ENCODE measurements at regions not wholly inside any gene's neighbourhood (a gene's known extent, or its start where the extent isn't known, plus 50 kb on each side); places are given as distances from the start of the nearest gene placed in this dataset.

DNA sequence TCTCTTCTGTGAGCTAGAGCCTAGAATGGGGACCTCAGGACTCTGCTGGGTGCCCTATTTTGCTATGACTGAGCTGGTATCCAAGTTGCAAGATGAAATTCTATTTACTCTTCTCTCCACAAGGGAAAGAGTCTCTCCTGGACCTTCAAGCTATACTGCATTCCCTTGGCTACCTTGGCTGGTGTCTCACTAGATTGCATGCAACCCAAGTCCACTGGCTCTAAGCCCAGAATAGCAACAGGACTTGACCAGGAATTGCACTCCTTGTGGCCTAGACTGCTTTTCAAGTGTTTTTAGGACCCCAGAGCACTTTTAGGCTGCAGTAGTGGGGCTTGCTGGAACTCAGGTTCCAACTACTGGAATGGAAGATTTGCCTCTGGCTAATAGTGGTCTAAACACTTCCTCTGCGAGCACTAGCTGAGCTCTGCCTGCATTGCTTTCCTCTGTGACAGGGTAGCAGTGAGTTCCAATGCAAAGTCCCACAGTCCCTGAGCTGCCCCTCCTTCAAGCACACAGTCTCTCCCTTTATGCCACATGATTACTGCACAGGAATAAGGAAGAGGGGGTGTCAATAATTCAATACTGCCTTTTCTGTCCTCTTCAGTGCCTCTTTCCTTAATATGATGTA, 1009.1 kb upstream of the FLRT2 start:
- DNase-seq, result no peak

DNA sequence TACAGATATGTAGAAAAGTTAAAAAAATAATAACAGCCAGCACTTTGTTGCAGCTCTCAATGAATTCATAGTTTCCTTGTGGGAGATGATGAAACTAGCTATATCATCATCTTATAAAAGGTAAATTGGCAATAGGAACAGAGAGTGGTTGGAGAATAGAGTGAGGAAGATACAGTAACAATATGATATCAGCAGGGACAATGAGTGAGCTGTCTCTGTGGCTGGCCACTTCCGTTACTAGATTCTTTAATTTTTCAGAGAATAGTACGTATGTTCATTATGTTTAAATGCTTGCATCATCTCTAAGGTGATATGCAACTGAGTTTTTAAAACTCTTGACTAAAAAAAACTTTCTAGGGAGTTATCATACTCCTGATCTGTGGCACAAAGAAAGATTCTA, 1006.2 kb upstream of the FLRT2 start:
- no peak for DNase-seq

DNA sequence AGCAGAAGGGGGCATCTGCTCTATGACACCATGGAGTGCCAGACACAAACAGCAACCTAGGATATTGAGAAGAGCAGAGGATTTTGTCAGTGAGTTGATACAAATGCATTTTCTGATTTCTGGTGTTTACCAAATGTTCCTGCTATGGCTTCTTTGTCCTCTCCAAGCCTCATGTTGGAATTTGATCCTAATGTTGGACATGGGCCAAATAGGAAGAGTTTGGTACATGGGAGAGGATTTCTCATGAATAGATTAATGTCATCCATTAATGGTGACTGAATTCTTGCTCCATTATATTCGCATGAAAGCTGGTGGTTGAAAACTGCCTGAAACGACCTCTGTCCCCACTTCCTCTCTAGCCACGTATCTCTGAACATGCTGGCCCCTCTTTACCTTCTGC, 1002.2 kb upstream of the FLRT2 start:
- DNase-seq, result no peak

DNA sequence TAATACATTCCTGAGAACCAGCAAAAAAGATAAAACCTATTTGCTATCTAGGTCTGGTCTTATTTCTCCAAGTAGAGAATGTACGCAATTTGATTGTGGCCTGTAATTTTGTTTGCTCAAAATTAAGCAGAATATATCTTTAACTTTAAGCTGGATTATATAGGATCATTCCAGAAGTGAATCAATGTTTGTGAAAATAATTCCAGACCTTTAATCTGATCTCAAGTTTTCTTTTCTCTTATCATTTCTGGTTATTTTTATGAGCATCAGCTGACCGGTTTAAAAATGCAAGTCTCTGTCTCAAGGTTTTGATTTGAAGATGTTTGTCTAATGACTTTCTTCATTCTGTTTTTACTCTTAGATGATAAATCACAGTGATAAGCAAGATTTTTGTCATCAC, 997.9 kb upstream of the FLRT2 start:
- DNase-seq, result no peak

DNA sequence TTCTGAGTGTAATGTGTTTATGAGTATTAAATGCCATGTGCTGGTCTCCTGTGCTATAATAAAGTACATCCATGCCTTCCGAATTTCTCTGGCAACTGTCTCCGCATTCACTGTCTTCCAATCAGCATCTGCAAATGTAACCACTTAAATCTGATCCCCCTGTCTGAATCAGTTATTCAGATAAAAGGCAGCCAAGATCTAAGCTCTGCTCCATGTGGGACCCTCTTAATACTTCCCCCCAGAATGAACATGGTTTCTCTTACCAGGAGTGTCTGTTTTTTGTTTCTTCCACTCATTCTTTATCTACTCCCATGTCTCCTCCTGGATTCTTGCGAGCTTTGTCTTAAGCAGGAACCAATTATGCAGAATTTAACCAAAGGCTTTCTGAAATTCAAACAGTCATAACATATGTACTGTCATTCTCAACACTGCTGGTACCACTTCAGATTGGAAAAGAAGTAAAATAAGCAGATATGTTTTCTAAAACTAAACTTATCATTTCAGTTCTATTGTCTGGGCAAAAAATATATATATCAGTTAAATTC, 996.7 kb upstream of the FLRT2 start:
- no peak for DNase-seq

DNA sequence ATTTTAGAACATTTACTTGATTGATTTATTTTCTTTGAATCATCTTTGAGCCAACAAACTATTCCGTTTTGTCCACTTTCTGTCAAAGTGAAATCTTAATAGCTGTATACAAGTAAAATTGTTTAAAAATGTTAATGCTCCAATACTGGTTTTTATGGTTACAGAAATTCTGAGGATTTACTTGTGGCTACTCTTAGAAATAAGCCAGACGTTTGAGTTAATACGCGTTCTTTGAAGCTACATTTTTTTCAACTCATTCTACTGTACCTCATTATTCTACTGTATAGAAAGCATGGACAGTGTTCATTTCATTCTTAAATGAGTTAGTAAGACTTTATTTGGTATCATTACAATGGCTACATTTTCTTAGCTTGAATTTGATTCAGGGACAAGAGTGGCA, 996.2 kb upstream of the FLRT2 start:
- no peak for DNase-seq

DNA sequence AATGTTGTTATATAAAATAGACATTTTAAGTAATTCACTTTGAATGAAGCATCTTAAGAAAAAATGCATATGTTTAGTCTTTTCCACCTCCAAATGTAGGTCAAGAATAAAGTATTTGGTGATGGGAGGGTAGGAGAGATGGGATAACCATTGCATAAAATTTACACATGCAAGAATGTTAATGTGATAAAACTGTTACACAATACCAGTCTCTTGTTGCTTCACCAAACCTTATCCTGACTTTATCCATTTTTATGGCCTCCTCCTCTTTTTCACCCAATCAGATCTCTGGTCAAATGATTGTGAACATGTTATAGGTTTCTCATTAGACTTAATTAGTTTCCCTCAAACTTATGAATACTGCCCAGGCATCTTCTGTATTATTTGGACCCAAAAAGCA, 994.5 kb upstream of the FLRT2 start:
- no peak for DNase-seq

DNA sequence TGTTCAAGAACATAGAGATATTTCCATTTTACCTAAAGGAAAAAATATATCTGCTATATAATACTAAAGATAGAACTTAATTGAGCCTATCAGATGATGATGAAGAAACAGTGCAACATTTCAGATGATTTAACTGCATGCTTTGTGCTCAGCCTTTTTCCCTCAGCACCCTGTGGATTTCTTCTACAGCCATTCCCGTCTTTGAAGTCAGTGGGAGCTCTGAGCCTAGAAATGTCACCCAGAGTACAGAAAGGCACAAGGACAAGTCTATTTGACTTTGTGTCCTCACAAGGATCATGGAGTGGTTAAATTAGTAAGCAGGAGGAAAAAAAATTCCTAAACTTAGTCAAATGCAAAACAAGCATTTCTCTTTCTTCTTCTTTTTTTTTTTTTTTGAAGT, 994.0 kb upstream of the FLRT2 start:
- no peak for DNase-seq

DNA sequence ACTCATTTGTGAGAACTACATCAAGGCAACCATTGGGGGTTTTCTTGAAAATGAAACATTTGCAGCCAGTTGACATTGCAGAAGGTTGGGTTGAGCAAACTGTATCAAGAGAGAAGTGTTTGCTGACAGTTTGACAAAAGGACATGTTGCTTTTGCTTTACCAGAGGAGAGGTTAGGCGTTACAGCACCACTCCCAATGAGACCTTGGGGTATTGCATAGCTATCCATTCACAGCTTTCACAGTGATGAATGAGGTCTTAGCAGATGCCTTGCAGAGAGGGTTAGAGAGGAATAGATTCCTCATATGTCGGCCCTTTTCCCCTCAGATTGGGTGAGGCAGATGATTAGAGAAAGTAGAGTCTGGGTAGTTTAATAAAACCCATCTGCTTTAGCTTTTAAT, 988.9 kb upstream of the FLRT2 start:
- no peak for DNase-seq

DNA sequence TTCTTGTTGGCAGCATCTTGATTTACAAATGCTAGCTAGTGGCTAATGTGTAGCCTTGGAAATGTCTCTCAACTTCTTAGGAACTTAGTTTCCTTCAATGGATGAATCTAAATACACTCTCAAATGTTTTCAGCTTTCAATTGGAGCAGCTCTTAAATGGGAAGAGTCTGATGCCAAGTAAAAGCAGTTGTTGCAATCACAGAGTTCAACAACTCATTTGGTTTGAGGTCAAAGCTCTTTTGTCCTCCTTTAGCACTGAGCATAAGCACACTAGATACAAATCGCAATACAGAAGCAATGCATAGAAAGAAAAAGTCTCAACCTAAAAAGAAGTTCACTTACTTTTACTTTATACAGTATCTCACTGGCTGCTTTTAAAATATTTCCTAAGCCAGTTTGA, 986.1 kb upstream of the FLRT2 start:
- no peak for DNase-seq

DNA sequence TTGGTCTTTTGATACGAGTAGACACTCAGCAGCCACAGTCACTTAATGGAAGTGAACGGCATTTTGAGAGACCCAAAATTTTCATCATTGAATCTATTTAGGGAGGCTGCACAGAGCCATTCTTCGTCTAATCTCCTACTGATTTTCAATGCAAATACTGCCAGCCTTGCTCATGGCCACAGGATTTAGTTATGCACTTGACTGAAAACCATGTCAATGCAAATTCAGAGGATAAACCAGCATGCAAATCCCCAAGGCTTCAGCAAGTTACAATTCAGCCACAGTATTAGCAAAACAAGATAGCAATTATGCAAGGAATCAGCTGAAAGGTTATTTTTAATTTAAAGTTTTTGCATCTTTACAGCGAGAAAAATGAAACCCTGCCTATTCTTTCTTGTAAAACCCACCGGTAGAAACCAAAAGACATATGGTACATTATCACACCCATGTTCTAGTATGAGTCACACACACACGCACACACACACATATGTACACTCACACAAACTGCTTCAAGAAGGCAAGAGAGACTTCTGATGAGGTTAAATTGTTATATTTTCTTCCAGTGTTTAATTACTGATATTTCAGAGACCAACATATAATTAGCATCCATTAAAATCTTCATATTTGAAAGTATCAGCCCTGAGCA, 985.3 kb upstream of the FLRT2 start:
- DNase-seq, result no peak

DNA sequence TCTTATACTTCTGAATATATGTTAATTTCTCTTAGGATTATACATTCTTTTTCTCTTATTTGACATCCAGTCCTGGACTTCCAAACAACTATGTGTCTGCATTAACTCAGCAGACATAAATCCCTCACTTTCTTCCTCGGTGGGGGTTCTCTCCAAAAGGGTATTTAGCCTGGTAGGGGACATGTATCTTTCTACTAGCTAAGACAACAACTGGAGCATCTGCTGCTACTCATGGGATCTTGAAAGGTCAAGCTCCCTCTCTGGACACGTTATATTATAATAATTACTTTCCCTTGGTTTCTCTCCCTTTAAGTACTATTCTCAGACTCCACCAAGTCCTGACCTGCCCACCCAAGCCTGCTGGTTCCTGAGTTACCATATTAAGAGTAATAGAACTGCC, 983.7 kb upstream of the FLRT2 start:
- no peak for DNase-seq

DNA sequence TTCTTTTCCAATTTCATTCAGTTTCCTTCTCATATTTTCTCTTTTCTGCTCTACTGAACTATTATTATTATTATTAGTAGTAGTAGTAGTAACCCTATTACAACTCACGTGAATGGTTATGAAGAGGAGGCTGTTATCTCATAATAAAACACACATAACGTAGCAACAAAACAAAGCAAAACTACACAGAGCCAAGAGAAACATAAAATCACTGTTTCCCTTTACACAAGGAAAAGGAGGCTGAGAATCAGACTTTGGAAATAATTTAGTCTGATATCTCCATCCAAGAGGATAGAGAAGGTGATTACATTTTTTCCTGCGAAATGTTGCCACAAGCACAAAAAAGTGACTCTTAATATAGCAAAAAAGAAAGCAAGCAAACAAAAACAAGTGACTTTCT, 975.8 kb upstream of the FLRT2 start:
- DNase-seq, result no peak

DNA sequence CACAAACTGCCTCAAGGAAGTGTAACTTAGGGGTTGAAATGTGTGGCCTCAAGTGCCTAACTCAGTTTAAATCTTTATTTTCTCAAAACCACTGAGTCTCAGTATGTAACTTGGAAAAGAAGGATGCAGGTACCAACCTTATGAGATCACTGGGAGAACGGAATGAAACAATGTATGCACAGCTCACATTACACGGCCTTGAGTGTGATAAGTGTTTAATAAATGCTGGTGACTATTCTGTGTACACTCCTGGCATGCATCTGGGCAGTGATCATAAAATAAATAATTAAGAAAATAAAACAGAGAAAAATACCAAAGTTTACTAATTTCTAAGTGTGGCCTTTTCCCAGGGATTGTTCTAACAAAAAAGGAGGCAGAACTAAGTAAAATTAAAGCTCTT, 974.5 kb upstream of the FLRT2 start:
- no peak for DNase-seq

DNA sequence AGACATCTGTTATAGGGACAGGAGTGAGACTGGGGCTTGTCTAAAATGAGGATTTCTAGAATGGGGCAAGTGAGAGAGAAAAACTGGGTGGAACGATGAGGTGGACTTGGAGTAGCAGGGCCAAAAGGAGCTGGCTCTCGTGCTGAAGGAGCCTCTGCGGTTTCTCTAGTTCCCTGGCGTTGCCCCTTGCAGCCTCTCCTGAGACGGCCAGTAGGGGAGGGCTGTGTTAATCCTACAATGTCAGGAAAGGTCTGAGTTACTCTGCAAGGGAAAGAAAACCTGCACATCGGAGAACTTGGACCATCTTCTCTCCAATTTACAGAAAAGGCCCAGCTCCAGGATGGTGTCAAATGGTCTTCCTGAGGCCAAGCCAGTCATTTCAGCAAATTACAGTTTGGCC, 963.8 kb upstream of the FLRT2 start:
- no peak for DNase-seq

DNA sequence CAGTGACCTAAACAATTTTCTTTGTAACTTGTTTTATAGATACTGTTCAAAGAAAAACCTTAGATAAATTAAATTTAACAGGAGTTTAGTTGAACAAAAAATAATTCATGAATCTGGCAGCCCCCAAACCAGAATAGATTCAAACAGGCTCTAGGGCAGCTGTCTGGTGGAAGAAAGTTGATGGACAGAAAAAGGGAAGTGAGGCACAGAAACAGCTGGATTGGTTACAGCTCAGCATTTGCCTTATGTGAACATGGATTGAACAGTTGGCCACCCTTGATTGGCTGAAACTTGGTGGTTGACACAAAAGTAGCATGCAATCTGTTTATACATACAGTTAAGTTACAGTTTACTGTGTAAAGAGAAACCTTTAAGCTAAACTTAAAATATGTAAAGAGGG, 954.3 kb upstream of the FLRT2 start:
- no peak for DNase-seq

DNA sequence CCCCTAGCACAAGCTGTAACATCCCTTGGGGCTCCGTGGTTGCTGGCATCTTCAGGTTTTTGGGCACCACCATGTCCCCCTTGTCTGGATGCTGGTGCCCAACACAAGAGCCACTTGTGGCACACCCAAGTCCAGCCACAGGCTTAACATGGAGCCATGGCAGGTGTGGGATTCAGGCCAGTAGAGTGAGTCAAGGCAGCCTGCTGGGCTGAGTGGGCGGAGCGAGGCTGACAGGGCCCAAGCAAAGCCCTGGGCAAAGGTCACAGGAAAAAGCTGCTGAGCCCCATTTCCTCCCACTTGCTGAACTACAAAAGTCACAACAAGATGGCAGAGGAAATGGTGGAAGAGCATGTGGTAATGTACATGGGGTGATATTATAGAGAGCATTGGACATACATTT, 950.7 kb upstream of the FLRT2 start:
- no peak for DNase-seq

DNA sequence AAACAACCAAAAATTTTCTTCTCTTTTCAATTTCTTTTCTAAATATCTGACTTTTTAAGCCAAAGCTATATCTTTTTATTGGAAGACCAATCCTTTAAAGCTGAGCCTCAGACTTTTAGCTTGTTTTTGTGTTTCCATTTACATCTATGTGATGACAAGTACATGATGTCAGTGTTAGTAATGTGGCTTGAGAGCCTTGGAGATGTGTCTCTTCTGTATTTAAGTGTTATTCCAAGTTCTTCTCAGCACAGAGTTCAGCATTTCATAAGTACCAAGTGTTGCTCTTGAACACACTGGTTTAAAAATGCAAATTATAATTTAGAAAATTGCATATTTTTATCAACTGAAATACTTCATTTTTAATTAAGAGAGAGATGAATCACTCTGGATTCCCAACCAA, 948.9 kb upstream of the FLRT2 start:
- no peak for DNase-seq

DNA sequence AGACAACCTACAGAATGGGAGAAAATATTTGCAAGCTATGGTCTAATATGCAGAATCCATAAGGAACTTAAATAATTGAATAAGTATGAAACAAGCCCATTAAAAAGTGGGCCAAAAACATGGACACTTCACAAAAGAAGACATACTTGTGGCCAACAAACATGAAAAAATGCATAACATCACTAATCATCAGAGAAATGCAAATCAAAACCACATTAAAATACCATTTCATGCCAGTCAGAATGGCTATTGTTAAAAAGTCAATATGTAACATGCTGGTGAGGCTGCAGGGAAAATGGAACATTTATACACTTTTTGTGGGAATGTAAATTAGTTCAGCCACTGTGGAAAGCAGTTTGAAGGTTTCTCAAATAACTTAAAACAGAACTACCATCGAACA, 945.4 kb upstream of the FLRT2 start:
- no peak for DNase-seq

DNA sequence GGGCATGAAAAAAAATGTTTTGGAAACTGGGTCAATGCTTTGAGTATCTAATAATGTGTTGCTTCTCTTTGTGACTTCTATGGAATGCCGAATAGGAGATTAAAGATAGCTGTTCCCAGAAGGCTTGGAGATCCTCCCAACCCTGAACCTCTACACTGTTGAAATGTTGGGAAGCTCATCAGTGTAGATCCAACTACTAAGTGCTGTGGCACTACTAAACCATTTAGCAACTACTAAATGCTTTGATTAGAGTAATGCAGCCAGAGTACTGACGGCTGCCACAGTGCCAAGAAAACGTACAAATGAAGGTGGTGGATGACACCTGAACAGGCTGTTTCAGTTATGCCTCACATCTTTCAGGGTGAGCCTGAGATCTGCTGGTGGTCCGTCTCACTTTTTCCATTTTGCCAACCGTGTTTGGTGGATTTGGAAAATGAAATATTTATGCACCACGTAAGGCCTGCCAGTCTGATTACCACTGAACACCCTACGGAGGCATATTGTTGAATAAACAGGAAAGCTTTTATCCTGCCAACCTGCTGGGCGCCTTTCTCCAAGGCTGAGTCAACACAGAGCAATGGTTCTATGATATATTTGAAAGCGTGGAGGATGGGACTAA, 938.0 kb upstream of the FLRT2 start:
- no peak for DNase-seq

DNA sequence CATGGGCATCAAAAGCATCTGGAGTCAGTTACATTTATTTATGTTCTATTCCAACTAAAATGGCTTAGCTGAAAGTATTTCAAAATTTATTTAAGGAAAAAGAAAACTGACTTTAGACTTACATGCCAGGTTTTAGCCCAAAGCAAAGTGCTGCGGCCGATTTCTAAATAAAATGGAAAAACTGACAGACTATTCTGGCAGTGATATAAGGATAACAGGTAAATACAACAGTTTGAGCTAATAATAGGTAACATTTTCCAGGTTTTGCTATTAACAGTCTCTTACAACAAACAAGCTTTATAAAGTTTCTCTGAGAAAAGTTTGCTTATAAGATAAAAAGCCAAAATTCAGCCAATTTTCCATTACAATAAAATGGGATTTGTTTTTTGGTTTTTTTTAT, 937.2 kb upstream of the FLRT2 start:
- no peak for DNase-seq

DNA sequence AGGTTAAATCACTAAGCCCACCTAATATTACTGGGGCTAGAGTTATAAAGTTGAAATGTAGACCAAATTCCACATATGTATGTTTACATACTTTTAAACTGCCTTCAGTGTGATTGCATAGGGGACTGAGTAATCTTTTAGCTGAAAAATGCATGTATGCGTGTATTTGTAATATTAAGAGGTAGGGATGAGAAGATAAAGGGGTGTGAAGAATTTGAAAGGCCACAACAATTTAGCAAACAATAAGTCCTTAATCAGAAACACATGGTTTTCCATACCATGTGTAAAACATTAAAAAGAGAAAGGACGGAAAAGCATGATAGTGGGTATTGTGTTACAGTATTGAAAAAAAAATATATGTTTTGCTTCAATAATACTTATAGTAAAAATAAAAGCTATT, 919.9 kb upstream of the FLRT2 start:
- DNase-seq, result no peak

DNA sequence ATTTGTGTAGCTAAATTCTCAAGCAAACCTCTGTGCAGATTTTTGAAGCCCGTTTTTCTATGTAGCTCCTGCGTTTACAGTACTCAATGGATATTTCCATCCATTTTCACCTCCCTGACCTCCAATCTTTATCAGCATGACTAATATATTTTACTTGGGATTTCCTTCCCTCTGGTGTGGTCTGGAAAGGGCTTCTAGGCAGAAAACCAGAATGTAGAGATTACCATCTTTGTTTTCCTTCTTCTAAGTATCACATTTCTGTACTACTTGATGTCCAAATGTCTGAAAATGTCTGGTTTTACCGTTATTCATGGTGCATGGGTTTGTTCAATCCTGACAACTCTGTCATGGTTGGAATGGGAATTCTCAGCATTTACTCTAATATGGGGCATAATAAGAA, 907.6 kb upstream of the FLRT2 start:
- no peak for DNase-seq

DNA sequence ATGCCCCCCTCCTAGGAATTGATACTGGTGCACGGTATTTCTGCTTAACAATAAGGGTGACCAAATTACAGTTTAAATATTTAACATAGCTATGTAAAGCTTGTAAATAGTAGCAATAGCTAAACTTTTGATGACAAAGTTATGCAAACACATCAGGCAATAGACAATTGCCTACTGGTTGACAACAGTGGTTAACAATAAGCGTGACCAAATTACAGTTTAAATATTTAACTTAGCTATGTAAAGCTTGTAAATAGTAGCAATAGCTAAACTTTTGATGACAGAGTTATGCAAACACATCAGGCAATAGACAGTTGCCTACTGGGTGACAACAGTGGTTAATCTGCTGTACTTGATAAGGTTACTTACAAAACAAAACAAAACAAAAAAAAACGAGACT, 886.5 kb upstream of the FLRT2 start:
- no peak for DNase-seq
